Skeletal muscle satellite cell (primary cell): ENCODE measurements at regions not wholly inside any gene's neighbourhood (a gene's known extent, or its start where the extent isn't known, plus 50 kb on each side); places are given as distances from the start of the nearest gene placed in this dataset.
A peak's percentile ranks its signal among the peaks of the same experiment; 100 is the strongest.

Experiments
- H3K27me3 ChIP-seq: 2 replicates; pipeline ENCODE4 v1.7.0; 2013; ENCODE audit warnings: low read length; ENCODE audit not compliant: control insufficient read depth, insufficient read depth
- H3K36me3 ChIP-seq: 2 replicates; pipeline ENCODE4 v1.7.0; 2013; ENCODE audit warnings: mild to moderate bottlenecking, control low read depth, low read length; ENCODE audit not compliant: insufficient read depth
- H3K4me1 ChIP-seq: 2 replicates; pipeline ENCODE4 v1.7.0; 2013; ENCODE audit warnings: low read length; ENCODE audit not compliant: control insufficient read depth, insufficient read depth
- H3K4me2 ChIP-seq: 2 replicates; pipeline ENCODE4 v1.7.0; 2013; ENCODE audit warnings: mild to moderate bottlenecking, low read length
- H3K4me3 ChIP-seq: 2 replicates; pipeline ENCODE4 v1.7.0; 2013; ENCODE audit warnings: low read length
- H3K9ac ChIP-seq: 2 replicates; pipeline ENCODE4 v1.7.0; 2013; ENCODE audit warnings: mild to moderate bottlenecking, low read depth, low read length, moderate library complexity
- H3K9me3 ChIP-seq: replicated peaks from 2 replicates; pipeline ENCODE4 v1.7.0; 2013; ENCODE audit warnings: mild to moderate bottlenecking, control low read depth, low read length

- H3K36me3 ChIP-seq = no peaks in the 10 kb centered on the region
- peak overlapping the region; percentile 67 for H3K4me2 ChIP-seq
- no peaks in the 10 kb centered on the region for H3K9me3 ChIP-seq
- peak overlapping the region; percentile 45 for H3K9ac ChIP-seq
- H3K27me3 ChIP-seq = no peaks in the 10 kb centered on the region
- peaks cover 28% of the 10 kb centered on the region for H3K4me1 ChIP-seq
- H3K4me3 ChIP-seq = peak overlapping the region; percentile 13
Observed at GRCh38 chr14:58716706-58717105, 78.9 kb downstream of the DACT1 start.

DNA sequence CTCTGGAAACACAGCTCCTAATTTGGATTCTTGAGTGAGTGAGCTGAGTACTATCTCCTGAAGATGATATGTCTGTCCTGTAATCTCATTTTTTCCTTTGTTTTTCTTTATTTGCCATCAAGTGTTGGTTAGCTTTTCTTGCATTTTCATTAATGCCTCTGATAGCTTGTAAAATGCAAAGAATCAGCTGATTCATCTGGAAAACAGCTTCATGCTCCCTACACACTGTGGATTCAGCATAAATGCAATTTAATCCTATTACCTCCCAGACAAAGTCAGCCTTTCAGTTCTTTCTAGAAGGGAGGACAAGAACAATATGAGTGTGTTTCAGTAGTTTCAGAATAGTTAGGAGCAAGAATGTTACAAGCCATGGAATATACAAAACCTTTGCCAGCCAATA is 79.4 kb downstream of the DACT1 start:
- no peaks in the 10 kb centered on the region for H3K27me3 ChIP-seq
- H3K9ac ChIP-seq = peak overlapping the region; percentile 45
- H3K9me3 ChIP-seq = no peaks in the 10 kb centered on the region
- H3K4me2 ChIP-seq = peak overlapping the region; percentile 67
- H3K4me1 ChIP-seq = peaks cover 31% of the 10 kb centered on the region
- no peaks in the 10 kb centered on the region for H3K36me3 ChIP-seq
- H3K4me3 ChIP-seq = peak overlapping the region; percentile 13

DNA sequence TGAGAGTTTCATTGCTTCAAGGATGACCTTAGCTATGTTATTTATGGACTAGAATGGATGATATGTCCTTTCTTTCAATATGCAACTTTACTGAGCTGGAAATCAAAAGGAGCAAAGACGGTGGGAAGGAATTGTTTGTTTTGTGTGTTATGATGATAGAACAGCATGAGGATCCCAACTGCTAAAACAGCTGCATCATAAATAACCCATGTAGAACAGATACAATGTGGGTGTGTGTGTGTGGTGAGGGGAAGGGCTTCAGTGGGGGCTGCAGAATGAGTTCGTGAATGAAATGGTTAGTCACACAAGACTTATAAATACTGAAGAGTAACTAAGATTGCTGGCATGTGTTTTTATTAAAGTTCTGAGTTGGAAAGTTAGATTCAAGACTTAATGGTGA is 80.1 kb downstream of the DACT1 start:
- Histone ChIP-seq H3K36me3 (no peaks in the 10 kb centered on the region), H3K4me3 (no peak overlapping the region), H3K4me1 (peaks cover 37% of the 10 kb centered on the region), H3K4me2 (peak overlapping the region; percentile 67), H3K27me3 (no peaks in the 10 kb centered on the region), H3K9me3 (no peaks in the 10 kb centered on the region), H3K9ac (peak overlapping the region; percentile 45)

DNA sequence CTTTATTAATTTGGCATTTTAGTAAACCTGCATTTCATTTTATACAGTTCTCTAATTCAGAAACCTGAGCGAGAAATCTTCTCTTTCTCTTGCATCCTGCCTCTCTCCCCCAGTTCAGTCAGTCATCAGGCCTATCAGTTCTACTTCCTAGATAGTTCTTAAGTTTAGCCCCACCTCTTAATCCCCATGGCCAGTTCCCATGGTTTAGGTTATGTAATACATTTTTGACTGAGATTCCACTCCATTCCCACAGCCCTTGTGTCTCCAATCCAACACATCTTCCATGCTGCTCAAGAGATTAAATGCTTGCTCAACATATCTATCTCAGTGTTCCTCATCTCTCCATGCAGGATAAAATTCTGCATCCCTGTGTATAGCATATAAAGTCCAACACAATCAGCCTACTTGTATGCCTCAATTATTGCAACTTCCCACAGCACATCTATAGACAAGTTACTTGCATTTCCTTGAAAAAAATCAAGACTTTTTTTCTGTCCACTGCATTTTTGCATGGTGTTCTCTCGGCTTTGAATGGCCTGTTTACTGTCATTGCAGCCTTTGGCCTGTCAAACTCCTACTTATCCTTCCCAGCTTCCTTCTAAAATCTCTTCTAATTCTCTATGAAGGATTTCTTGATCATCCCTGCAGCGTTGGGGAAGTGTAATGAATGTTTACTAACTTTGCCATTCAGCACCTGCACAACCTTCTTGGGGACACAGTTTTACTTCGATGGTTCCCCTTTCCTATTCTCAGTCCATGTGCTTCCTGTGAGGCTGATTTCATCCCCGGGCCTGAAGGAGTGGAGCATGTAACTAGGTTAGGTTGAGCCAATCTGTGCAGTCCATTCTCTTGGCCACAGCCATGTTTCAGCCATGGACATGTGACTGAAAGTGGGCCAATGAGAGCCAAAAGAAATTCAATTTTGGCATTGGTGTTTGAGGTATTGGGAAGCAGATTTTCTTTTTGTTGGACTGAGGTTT is 80.8 kb downstream of the DACT1 start:
- peak overlapping the region; percentile 15 for H3K9ac ChIP-seq
- H3K9me3 ChIP-seq = no peaks in the 10 kb centered on the region
- H3K27me3 ChIP-seq = no peaks in the 10 kb centered on the region
- H3K36me3 ChIP-seq = no peaks in the 10 kb centered on the region
- H3K4me1 ChIP-seq = peaks cover 39% of the 10 kb centered on the region
- H3K4me2 ChIP-seq = peak overlapping the region; percentile 16
- H3K4me3 ChIP-seq = no peak overlapping the region

- H3K9me3 ChIP-seq = no peaks in the 10 kb centered on the region
- H3K36me3 ChIP-seq = no peaks in the 10 kb centered on the region
- no peak overlapping the region for H3K4me3 ChIP-seq
- no peaks in the 10 kb centered on the region for H3K27me3 ChIP-seq
- H3K4me1 ChIP-seq = peaks cover 38% of the 10 kb centered on the region
- H3K4me2 ChIP-seq = no peak overlapping the region
- no peak overlapping the region for H3K9ac ChIP-seq
Observed at GRCh38 chr14:58721723-58722122, 84.0 kb downstream of the DACT1 start.

DNA sequence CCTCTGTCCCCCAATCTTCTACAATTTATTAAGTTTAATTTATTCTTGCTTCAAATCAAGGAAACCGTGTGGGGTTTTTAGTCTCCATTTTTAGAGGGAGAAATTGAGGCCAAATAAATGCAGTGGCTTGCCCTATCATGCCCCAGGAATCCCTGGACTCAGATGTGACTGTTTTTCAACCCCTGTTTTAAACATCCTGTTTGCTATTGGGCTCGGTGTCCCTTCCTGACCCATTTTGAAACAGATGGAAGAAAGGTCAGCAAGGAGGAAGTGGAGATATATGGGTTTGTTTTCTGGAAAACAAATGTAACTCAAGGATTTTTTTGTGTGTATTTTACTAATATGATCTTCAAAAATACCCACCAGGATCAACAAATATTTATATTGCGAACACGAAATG is 84.7 kb downstream of the DACT1 start:
- H3K9ac ChIP-seq = no peak overlapping the region
- H3K9me3 ChIP-seq = no peaks in the 10 kb centered on the region
- no peaks in the 10 kb centered on the region for H3K27me3 ChIP-seq
- no peak overlapping the region for H3K4me3 ChIP-seq
- no peak overlapping the region for H3K4me2 ChIP-seq
- no peaks in the 10 kb centered on the region for H3K36me3 ChIP-seq
- H3K4me1 ChIP-seq = peaks cover 31% of the 10 kb centered on the region

DNA sequence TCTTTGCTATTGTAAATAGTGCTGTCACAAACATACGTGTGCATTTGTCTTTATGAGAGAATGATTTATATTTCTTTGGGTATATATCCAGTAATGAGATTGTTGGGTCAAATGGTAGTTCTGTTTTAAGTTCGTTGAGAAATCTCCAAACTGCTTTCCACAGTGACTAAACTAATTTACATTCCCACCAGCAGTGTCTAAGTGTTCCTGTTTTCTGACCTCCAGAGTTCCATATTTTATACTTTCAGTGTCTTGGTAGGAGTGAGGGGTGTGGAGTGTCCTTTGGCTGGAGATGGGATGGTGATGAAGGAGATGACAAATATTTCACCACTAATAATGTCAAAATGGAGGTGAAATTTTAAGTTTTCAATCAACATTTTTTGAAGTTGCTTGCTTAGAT is 86.4 kb downstream of the DACT1 start:
- H3K36me3 ChIP-seq = no peaks in the 10 kb centered on the region
- H3K9ac ChIP-seq = no peak overlapping the region
- H3K4me2 ChIP-seq = no peak overlapping the region
- H3K9me3 ChIP-seq = no peaks in the 10 kb centered on the region
- peaks cover 17% of the 10 kb centered on the region for H3K4me1 ChIP-seq
- H3K4me3 ChIP-seq = no peak overlapping the region
- H3K27me3 ChIP-seq = no peaks in the 10 kb centered on the region

- Histone ChIP-seq H3K27me3 (no peaks in the 10 kb centered on the region), H3K9ac (no peak overlapping the region), H3K4me2 (no peak overlapping the region)
Observed at GRCh38 chr14:58724702-58725101, 86.9 kb downstream of the DACT1 start.

DNA sequence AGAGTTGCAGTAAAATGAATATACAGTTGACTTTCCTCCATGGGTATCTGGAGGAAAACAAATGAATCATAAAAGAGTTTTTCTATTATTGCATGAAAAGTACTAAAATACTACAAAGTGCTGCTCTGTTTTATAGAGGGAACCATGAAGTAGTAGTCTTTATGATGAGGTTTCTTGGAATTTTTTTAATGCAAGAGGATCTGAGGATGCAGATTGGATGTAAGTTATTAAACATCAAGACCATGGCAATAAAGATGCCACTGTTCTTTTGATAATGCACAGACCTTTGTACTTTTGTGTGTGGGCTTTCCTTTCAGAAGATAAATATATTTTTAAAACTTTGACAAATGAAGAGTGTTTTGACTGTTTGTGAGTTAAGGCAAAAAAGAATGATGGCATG is 87.5 kb downstream of the DACT1 start:
- peaks cover 20% of the 10 kb centered on the region for H3K4me1 ChIP-seq
- no peak overlapping the region for H3K9ac ChIP-seq
- H3K9me3 ChIP-seq = no peaks in the 10 kb centered on the region
- no peaks in the 10 kb centered on the region for H3K36me3 ChIP-seq
- no peaks in the 10 kb centered on the region for H3K27me3 ChIP-seq
- no peak overlapping the region for H3K4me3 ChIP-seq
- H3K4me2 ChIP-seq = no peak overlapping the region

More at GRCh38 chr14:58724702-58725101, 86.9 kb downstream of the DACT1 start:
- Histone ChIP-seq H3K4me3 (no peak overlapping the region), H3K4me1 (peaks cover 17% of the 10 kb centered on the region), H3K36me3 (no peaks in the 10 kb centered on the region), H3K9me3 (no peaks in the 10 kb centered on the region)

- Histone ChIP-seq H3K9ac (no peak overlapping the region), H3K27me3 (no peaks in the 10 kb centered on the region), H3K4me3 (no peak overlapping the region), H3K9me3 (no peaks in the 10 kb centered on the region), H3K4me2 (no peak overlapping the region), H3K4me1 (peaks cover 26% of the 10 kb centered on the region), H3K36me3 (no peaks in the 10 kb centered on the region)
Observed at GRCh38 chr14:58725871-58726270, 88.1 kb downstream of the DACT1 start.

GRCh38 chr14:58730792-58731464 is 93.2 kb downstream of the DACT1 start:
- Histone ChIP-seq H3K9me3 (no peaks in the 10 kb centered on the region), H3K9ac (peak overlapping the region; percentile 71), H3K36me3 (no peaks in the 10 kb centered on the region), H3K27me3 (no peaks in the 10 kb centered on the region), H3K4me2 (peak overlapping the region; percentile 71), H3K4me3 (peak overlapping the region; percentile 41), H3K4me1 (peaks cover 29% of the 10 kb centered on the region)
